Gastroesophageal sphincter (tissue), 4 donors: ENCODE measurements at regions not wholly inside any gene's neighbourhood (a gene's known extent, or its start where the extent isn't known, plus 50 kb on each side); places are given as distances from the start of the nearest gene placed in this dataset.

Experiments
- ATAC-seq: fragments of 150-250 bp; one replicate; pipeline ENCODE4 v1.9.1; 2016; ENCODE audit warnings: mild to moderate bottlenecking, moderate library complexity
- H3K27ac ChIP-seq, 4 donors: fragments of 200-600 bp; sonication (generic) in 3 of 4; 1 replicate in 3 of 4; 2 replicates in 1 of 4; pipeline ENCODE4 v1.5.1; 2016 to 2019
- H3K27me3 ChIP-seq: fragments of 200-600 bp; sonication (generic); one replicate; pipeline ENCODE4 v1.5.1; 2019
- H3K36me3 ChIP-seq, 2 donors: fragments of 200-600 bp; sonication (generic); one replicate each; pipeline ENCODE4 v1.5.1; 2019; ENCODE audit warnings: control low read depth in 1 of 2
- H3K4me1 ChIP-seq, 3 donors: fragments of 200-600 bp; sonication (generic); 1 replicate in 2 of 3; 2 replicates in 1 of 3; pipeline ENCODE4 v1.5.1; 2016 to 2019; ENCODE audit warnings: control low read depth in 2 of 3
- H3K4me3 ChIP-seq, 2 donors: fragments of 200-600 bp; sonication (generic); one replicate each; pipeline ENCODE4 v1.5.1; 2019; ENCODE audit warnings: mild to moderate bottlenecking in 1 of 2, moderate library complexity in 1 of 2
- H3K9me3 ChIP-seq, 3 donors: fragments of 200-600 bp; sonication (generic); one replicate each; pipeline ENCODE4 v1.5.1; 2017 to 2019; ENCODE audit warnings: control low read depth in 2 of 3
- EP300 ChIP-seq: sonication (generic); formaldehyde crosslinking; IDR thresholded peaks from one replicate; pipeline ENCODE4 v1.6.1; 2017; ENCODE audit warnings: antibody characterized with exemption, mild to moderate bottlenecking
- POLR2A ChIP-seq, 2 donors: fragments of 450-650 bp; IDR thresholded peaks; one replicate each; pipeline ENCODE4 v1.6.1; 2017; ENCODE audit warnings: antibody characterized with exemption in 2 of 2, mild to moderate bottlenecking in 2 of 2, moderate library complexity in 1 of 2
- POLR2AphosphoS5 ChIP-seq: sonication (generic); formaldehyde crosslinking; IDR thresholded peaks from one replicate; pipeline ENCODE4 v1.6.1; 2017; ENCODE audit warnings: antibody characterized with exemption
- WGBS, 2 donors: methylation state at CpG; one replicate each; pipeline ENCODE4 v1.1.5; 2018; ENCODE audit warnings: low coverage in 1 of 2; 5-methylcytosine and 5-hydroxymethylcytosine counted together
- TF ChIP-seq, protein P1 (sequence below), 4 experiments: fragments of 200-600 bp in 2 of 4; fragments of 450-650 bp in 2 of 4; sonication (generic) in 1 of 4; IDR thresholded peaks; one replicate each; pipeline ENCODE4 v1.5.1; 2017 to 2019; ENCODE audit warnings: antibody characterized with exemption in 4 of 4, mild to moderate bottlenecking in 2 of 4, moderate library complexity in 2 of 4

- TF ChIP-seq POLR2A (IDR thresholded peaks at IDR 0.05) (no peak), POLR2AphosphoS5 (no peak), EP300 (no peak)
- TF ChIP-seq, protein P1, sequence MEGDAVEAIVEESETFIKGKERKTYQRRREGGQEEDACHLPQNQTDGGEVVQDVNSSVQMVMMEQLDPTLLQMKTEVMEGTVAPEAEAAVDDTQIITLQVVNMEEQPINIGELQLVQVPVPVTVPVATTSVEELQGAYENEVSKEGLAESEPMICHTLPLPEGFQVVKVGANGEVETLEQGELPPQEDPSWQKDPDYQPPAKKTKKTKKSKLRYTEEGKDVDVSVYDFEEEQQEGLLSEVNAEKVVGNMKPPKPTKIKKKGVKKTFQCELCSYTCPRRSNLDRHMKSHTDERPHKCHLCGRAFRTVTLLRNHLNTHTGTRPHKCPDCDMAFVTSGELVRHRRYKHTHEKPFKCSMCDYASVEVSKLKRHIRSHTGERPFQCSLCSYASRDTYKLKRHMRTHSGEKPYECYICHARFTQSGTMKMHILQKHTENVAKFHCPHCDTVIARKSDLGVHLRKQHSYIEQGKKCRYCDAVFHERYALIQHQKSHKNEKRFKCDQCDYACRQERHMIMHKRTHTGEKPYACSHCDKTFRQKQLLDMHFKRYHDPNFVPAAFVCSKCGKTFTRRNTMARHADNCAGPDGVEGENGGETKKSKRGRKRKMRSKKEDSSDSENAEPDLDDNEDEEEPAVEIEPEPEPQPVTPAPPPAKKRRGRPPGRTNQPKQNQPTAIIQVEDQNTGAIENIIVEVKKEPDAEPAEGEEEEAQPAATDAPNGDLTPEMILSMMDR (IDR thresholded peaks at IDR 0.05): no peak
- Histone ChIP-seq H3K9me3 (peaks cover 0 to 14% (median 0%) of the 10 kb centered on the region in 3 donors), H3K27me3 (no peaks in the 10 kb centered on the region), H3K27ac (no peak overlapping the region), H3K36me3 (no peaks in the 10 kb centered on the region), H3K4me1 (no peaks in the 10 kb centered on the region), H3K4me3 (no peak overlapping the region)
- ATAC-seq: no peak
- WGBS, 2 donors: no CpG with 5 or more reads among the region's 13 CpGs
Measured at GRCh38 chr11:50164050-50164449, 131.4 kb downstream of the OR4C45 start.

DNA sequence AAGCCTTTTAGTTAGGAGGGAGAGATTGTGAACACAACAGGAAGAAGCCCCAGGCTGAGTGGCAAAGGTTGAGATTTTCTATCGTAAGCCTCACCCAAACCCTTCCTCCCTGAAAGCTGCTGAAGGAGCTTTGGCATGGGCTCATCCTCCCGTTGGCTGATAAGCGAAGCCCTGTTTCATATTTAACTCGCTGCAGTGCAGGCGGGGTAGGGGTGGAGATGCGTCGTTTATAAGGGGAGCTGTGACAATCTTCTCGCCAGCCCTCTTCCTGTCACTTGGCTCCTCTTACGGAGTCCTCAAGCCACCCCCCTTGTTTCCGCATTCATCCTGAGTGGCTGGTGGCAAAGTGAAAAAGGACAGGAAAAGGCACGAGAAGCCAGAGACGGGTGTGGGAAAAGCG, 137.0 kb downstream of the OR4C45 start:
- no peaks in the 10 kb centered on the region for H3K4me1 ChIP-seq
- H3K27ac ChIP-seq: no peak overlapping the region
- no peaks in the 10 kb centered on the region for H3K36me3 ChIP-seq
- H3K9me3 ChIP-seq: peaks cover 0 to 7% (median 0%) of the 10 kb centered on the region in 3 donors
- no peak for TF ChIP-seq POLR2AphosphoS5
- no peaks in the 10 kb centered on the region for H3K27me3 ChIP-seq
- ATAC-seq: no peak
- no peak overlapping the region for H3K4me3 ChIP-seq
- WGBS, 2 donors: 87 to 90% methylated on average over 10 to 12 of the region's 13 CpGs

GRCh38 chr11:50170115-50170514, 137.4 kb downstream of the OR4C45 start:
- no peaks in the 10 kb centered on the region for H3K36me3 ChIP-seq
- no peak overlapping the region for H3K4me3 ChIP-seq
- no peak overlapping the region for H3K27ac ChIP-seq
- no peaks in the 10 kb centered on the region for H3K4me1 ChIP-seq
- H3K27me3 ChIP-seq: no peaks in the 10 kb centered on the region
- WGBS, 2 donors: 86 to 88% methylated on average over 3 to 12 of the region's 17 CpGs
- TF ChIP-seq, protein P1 (IDR thresholded peaks at IDR 0.05): no peak
- TF ChIP-seq POLR2AphosphoS5: no peak
- peaks cover 0 to 7% (median 0%) of the 10 kb centered on the region in 3 donors for H3K9me3 ChIP-seq
- no peak for ATAC-seq

- Histone ChIP-seq H3K9me3 (no peaks in the 10 kb centered on the region), H3K36me3 (no peaks in the 10 kb centered on the region), H3K4me1 (no peaks in the 10 kb centered on the region), H3K27me3 (no peaks in the 10 kb centered on the region), H3K4me3 (no peak overlapping the region), H3K27ac (no peak overlapping the region)
- TF ChIP-seq, protein P1 (IDR thresholded peaks at IDR 0.05): no peak
- no peak for TF ChIP-seq POLR2AphosphoS5
- no peak for TF ChIP-seq EP300
- no peak for ATAC-seq
Measured at GRCh38 chr11:50174189-50174588, 141.5 kb downstream of the OR4C45 start.

GRCh38 chr11:50174975-50175374, 142.3 kb downstream of the OR4C45 start:
- TF ChIP-seq POLR2A (IDR thresholded peaks at IDR 0.05) (no peak), EP300 (no peak), POLR2AphosphoS5 (no peak)
- Histone ChIP-seq H3K9me3 (no peaks in the 10 kb centered on the region), H3K27me3 (no peaks in the 10 kb centered on the region), H3K4me1 (no peaks in the 10 kb centered on the region), H3K36me3 (no peaks in the 10 kb centered on the region), H3K27ac (no peak overlapping the region), H3K4me3 (no peak overlapping the region)
- ATAC-seq: no peak
- WGBS, 2 donors: 75% methylated on average over 1 of the region's 1 CpG; no CpG with 5 or more reads in 1 of the 2 donors

- Histone ChIP-seq H3K36me3 (no peaks in the 10 kb centered on the region), H3K4me3 (no peak overlapping the region), H3K4me1 (no peaks in the 10 kb centered on the region), H3K27ac (no peak overlapping the region), H3K9me3 (no peaks in the 10 kb centered on the region), H3K27me3 (no peaks in the 10 kb centered on the region)
- no peak for TF ChIP-seq EP300
- no peak for TF ChIP-seq POLR2A (IDR thresholded peaks at IDR 0.05)
- TF ChIP-seq POLR2AphosphoS5: no peak
- TF ChIP-seq, protein P1 (IDR thresholded peaks at IDR 0.05): no peak
- ATAC-seq: no peak
Measured at GRCh38 chr11:50178737-50179136, 146.1 kb downstream of the OR4C45 start.
